IPS-NIHi7 (cell line): ENCODE measurements at regions not wholly inside any gene's neighbourhood (a gene's known extent, or its start where the extent isn't known, plus 50 kb on each side); places are given as distances from the start of the nearest gene placed in this dataset.

Experiments used
- DNase-seq: peaks from one replicate; pipeline ENCODE4 v3.0.0; 2012; ENCODE audit warnings: mixed read lengths; ENCODE audit errors: extremely low spot score

- no peak for DNase-seq
These were observed 1298.8 kb downstream of the TYW1 start for GRCh38 chr7:68295386-68295785.

- DNase-seq: no peak
These were observed 1293.7 kb upstream of the AUTS2 start for GRCh38 chr7:68304536-68304935.

GRCh38 chr7:68306692-68307107, 1291.6 kb upstream of the AUTS2 start:
- no peak for DNase-seq

- DNase-seq: no peak
These were observed 1289.0 kb upstream of the AUTS2 start for GRCh38 chr7:68309271-68309670.

- no peak for DNase-seq
These were observed 1288.5 kb upstream of the AUTS2 start for GRCh38 chr7:68309806-68310205.

GRCh38 chr7:68311958-68312357, 1286.3 kb upstream of the AUTS2 start:
- DNase-seq: no peak

GRCh38 chr7:68313806-68314205, 1284.5 kb upstream of the AUTS2 start:
- no peak for DNase-seq

- DNase-seq: no peak
These were observed 1284.1 kb upstream of the AUTS2 start for GRCh38 chr7:68314208-68314607.

- DNase-seq: no peak
These were observed 1280.8 kb upstream of the AUTS2 start for GRCh38 chr7:68317476-68317875.

- DNase-seq: no peak
These were observed 1279.2 kb upstream of the AUTS2 start for GRCh38 chr7:68319061-68319460.

GRCh38 chr7:68321076-68321639, 1277.1 kb upstream of the AUTS2 start:
- no peak for DNase-seq

GRCh38 chr7:68321776-68322496, 1276.3 kb upstream of the AUTS2 start:
- no peak for DNase-seq

- DNase-seq: no peak
These were observed 1273.7 kb upstream of the AUTS2 start for GRCh38 chr7:68324621-68325020.

- DNase-seq: no peak
These were observed 1264.1 kb upstream of the AUTS2 start for GRCh38 chr7:68334216-68334615.

- no peak for DNase-seq
These were observed 1263.5 kb upstream of the AUTS2 start for GRCh38 chr7:68334636-68335272.

GRCh38 chr7:68336594-68336993, 1261.7 kb upstream of the AUTS2 start:
- no peak for DNase-seq

GRCh38 chr7:68348401-68348800, 1249.9 kb upstream of the AUTS2 start:
- no peak for DNase-seq

- no peak for DNase-seq
These were observed 1235.3 kb upstream of the AUTS2 start for GRCh38 chr7:68362745-68363518.

- no peak for DNase-seq
These were observed 1233.2 kb upstream of the AUTS2 start for GRCh38 chr7:68364886-68365625.

- no peak for DNase-seq
These were observed 1226.3 kb upstream of the AUTS2 start for GRCh38 chr7:68371985-68372384.

- DNase-seq: no peak
These were observed 1222.1 kb upstream of the AUTS2 start for GRCh38 chr7:68376131-68376661.
